Panc1 (cell line): ENCODE measurements at regions not wholly inside any gene's neighbourhood (a gene's known extent, or its start where the extent isn't known, plus 50 kb on each side); places are given as distances from the start of the nearest gene placed in this dataset.

Experiments
- ATAC-seq: fragments of 200-7000 bp; cut with Tn5 transposase; 2 replicates; pipeline ENCODE4 v1.9.1; 2020; ENCODE audit warnings: mild to moderate bottlenecking, moderate library complexity
- BruUV-seq: library from RNA; stranded (reverse); fragments of 400-500 nt; replicated peaks from 2 replicates; lab custom pipeline; 2021; lab: Mats Ljungman, UMichigan
- CTCF ChIA-PET: fragments of 300-600 bp; sonication (Branson Sonifier 250); formaldehyde crosslinking; loops from one replicate; lab custom pipeline; 2022; ENCODE audit warnings: antibody characterized with exemption; lab: Charles Lee
- POLR2A ChIA-PET: fragments of 300-600 bp; sonication (Branson Sonifier 250); formaldehyde crosslinking; loops from one replicate; lab custom pipeline; 2022; ENCODE audit warnings: antibody characterized with exemption; lab: Charles Lee
- DNase-seq: peaks from one replicate; pipeline ENCODE4 v3.0.0-alpha.2; 2010; ENCODE audit warnings: low read depth, low spot score
- H3K27ac ChIP-seq: 2 replicates; pipeline ENCODE4 v1.5.1; 2011; ENCODE audit warnings: mild to moderate bottlenecking, low read length, inconsistent platforms
- H3K27me3 ChIP-seq: fragments of 200-500 bp; sonication (Bioruptor generic); 2 replicates; pipeline ENCODE4 v1.6.0; 2014; ENCODE audit warnings: low read length, inconsistent platforms; ENCODE audit not compliant: control insufficient read depth, insufficient read depth
- H3K36me3 ChIP-seq: fragments of 200-500 bp; sonication (Bioruptor generic); 2 replicates; pipeline ENCODE4 v1.5.1; 2014; ENCODE audit warnings: inconsistent platforms, mild to moderate bottlenecking, low read length, moderate library complexity; ENCODE audit not compliant: control insufficient read depth, insufficient read depth
- H3K4me1 ChIP-seq: 2 replicates; pipeline ENCODE4 v1.5.1; 2011; ENCODE audit warnings: inconsistent platforms, mild to moderate bottlenecking, low read length, moderate library complexity; ENCODE audit not compliant: control insufficient read depth, insufficient read depth
- H3K4me3 ChIP-seq, 2 experiments: 2 replicates each; pipeline ENCODE4 v1.5.1; 2011 to 2012; ENCODE audit warnings: low read depth in 2 of 2, low read length in 2 of 2, mild to moderate bottlenecking in 2 of 2, inconsistent platforms in 1 of 2, moderate library complexity in 1 of 2
- H3K9me3 ChIP-seq: fragments of 200-500 bp; sonication (Bioruptor generic); 2 replicates; pipeline ENCODE4 v1.5.1; 2014; ENCODE audit warnings: low read depth, mild to moderate bottlenecking, inconsistent platforms, low read length, moderate library complexity; ENCODE audit not compliant: control insufficient read depth, insufficient read depth
- POLR2AphosphoS5 ChIP-seq: IDR thresholded peaks from 2 replicates; pipeline ENCODE4 v1.6.1; 2012; ENCODE audit warnings: mild to moderate bottlenecking, low read depth, low read length, moderate library complexity
- SIN3A ChIP-seq: IDR thresholded peaks from 2 replicates; pipeline ENCODE4 v1.6.1; 2012; ENCODE audit warnings: low read depth, mild to moderate bottlenecking, low read length, moderate library complexity, borderline replicate concordance; ENCODE audit not compliant: insufficient read depth
- TCF7L2 ChIP-seq: IDR thresholded peaks from 2 replicates; pipeline ENCODE4 v1.6.1; 2011; ENCODE audit warnings: mild to moderate bottlenecking, low read depth, low read length, inconsistent platforms
- in situ Hi-C: cut with HindIII; loops from 2 replicates; pipeline ENCODE4 v1.10.0; 2016; ENCODE audit warnings: low sequenced_read_pairs, low pct_unique_long_range_greater_than_20kb
- intact Hi-C: fragments of 100-400 bp; cut with micrococcal nuclease; formaldehyde crosslinking; loops from one replicate; pipeline ENCODE4 v1.10.0; 2022; ENCODE audit not compliant: unreplicated experiment
- TF ChIP-seq, protein P1 (sequence below), 2 experiments: IDR thresholded peaks; 2 replicates each; pipeline ENCODE4 v1.6.1; 2011 to 2012; ENCODE audit warnings: low read depth in 2 of 2, control low read depth in 1 of 2, low read length in 1 of 2, mild to moderate bottlenecking in 1 of 2, moderate library complexity in 1 of 2; ENCODE audit not compliant: insufficient read depth in 1 of 2
- TF ChIP-seq, protein P2 (sequence below): fragments of 450-650 bp; IDR thresholded peaks from 2 replicates; pipeline ENCODE4 v1.5.1; 2017; ENCODE audit warnings: mild to moderate bottlenecking

DNA sequence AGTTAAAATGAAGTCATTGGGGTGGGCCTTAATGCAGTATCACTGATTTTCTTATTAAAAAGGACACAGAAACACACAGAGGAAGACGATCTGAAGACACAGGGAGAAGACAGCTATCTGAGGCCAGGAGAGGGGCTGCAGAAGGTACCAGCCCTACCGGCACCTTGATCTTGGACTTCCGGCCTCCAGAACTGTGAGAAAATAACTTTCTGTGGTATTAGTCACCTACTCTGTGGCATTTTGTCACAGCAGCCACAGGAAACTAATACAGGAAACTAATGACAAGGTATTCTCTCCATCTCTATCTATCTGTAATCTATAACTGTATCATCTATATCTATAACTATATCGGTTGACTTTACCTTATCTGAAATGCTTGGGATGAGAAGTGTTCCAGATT, 1149.5 kb downstream of the BCL11B start:
- TF ChIP-seq, protein P1, sequence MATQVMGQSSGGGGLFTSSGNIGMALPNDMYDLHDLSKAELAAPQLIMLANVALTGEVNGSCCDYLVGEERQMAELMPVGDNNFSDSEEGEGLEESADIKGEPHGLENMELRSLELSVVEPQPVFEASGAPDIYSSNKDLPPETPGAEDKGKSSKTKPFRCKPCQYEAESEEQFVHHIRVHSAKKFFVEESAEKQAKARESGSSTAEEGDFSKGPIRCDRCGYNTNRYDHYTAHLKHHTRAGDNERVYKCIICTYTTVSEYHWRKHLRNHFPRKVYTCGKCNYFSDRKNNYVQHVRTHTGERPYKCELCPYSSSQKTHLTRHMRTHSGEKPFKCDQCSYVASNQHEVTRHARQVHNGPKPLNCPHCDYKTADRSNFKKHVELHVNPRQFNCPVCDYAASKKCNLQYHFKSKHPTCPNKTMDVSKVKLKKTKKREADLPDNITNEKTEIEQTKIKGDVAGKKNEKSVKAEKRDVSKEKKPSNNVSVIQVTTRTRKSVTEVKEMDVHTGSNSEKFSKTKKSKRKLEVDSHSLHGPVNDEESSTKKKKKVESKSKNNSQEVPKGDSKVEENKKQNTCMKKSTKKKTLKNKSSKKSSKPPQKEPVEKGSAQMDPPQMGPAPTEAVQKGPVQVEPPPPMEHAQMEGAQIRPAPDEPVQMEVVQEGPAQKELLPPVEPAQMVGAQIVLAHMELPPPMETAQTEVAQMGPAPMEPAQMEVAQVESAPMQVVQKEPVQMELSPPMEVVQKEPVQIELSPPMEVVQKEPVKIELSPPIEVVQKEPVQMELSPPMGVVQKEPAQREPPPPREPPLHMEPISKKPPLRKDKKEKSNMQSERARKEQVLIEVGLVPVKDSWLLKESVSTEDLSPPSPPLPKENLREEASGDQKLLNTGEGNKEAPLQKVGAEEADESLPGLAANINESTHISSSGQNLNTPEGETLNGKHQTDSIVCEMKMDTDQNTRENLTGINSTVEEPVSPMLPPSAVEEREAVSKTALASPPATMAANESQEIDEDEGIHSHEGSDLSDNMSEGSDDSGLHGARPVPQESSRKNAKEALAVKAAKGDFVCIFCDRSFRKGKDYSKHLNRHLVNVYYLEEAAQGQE (IDR thresholded peaks at IDR 0.05; ENCODE audit: insufficient read depth in 1 of 2, low read depth in 2 of 2, low read length in 1 of 2), result no peak
- TF ChIP-seq, protein P2, sequence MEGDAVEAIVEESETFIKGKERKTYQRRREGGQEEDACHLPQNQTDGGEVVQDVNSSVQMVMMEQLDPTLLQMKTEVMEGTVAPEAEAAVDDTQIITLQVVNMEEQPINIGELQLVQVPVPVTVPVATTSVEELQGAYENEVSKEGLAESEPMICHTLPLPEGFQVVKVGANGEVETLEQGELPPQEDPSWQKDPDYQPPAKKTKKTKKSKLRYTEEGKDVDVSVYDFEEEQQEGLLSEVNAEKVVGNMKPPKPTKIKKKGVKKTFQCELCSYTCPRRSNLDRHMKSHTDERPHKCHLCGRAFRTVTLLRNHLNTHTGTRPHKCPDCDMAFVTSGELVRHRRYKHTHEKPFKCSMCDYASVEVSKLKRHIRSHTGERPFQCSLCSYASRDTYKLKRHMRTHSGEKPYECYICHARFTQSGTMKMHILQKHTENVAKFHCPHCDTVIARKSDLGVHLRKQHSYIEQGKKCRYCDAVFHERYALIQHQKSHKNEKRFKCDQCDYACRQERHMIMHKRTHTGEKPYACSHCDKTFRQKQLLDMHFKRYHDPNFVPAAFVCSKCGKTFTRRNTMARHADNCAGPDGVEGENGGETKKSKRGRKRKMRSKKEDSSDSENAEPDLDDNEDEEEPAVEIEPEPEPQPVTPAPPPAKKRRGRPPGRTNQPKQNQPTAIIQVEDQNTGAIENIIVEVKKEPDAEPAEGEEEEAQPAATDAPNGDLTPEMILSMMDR, result no peak
- TF ChIP-seq TCF7L2, result no peak
- Histone ChIP-seq H3K4me3 (no peak overlapping the region), H3K4me1 (no peaks in the 10 kb centered on the region), H3K27ac (no peak overlapping the region), H3K36me3 (no peaks in the 10 kb centered on the region), H3K9me3 (no peaks in the 10 kb centered on the region), H3K27me3 (no peaks in the 10 kb centered on the region)
- no peak for DNase-seq
- ChIA-PET POLR2A (no interaction called here), CTCF (no interaction called here)
- no TSS peak for BruUV-seq
- in situ Hi-C loops (no loop called here), intact Hi-C loops (no loop called here)
- no peak for ATAC-seq

DNA sequence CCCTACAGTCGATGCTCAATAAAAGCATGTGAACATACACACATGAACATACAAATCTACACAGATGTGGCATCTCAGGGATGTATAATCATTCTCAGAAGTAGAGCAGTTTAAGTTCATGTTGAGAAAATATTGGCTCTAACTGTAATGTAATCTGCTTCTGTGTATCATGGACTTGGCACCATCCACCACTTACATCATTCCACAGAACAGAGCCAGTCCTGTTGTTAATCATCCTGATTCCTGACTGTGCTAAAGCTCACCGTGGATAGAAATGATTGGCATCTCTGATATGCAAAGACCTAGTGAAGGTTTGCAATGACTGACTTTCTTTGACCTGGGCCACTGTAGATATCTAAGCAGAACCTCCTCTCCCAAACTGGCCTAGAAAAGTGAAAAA, 1141.3 kb downstream of the BCL11B start:
- intact Hi-C loops, result no loop called here
- ATAC-seq (no peak), DNase-seq (no peak)
- H3K36me3 ChIP-seq, result no peaks in the 10 kb centered on the region
- CTCF ChIA-PET, result no interaction called here
- H3K4me1 ChIP-seq, result no peaks in the 10 kb centered on the region
- in situ Hi-C loops, result no loop called here
- H3K9me3 ChIP-seq, result no peaks in the 10 kb centered on the region
- no peak overlapping the region for H3K27ac ChIP-seq
- TF ChIP-seq, protein P1 (IDR thresholded peaks at IDR 0.05; ENCODE audit: insufficient read depth in 1 of 2, low read depth in 2 of 2, low read length in 1 of 2), result no peak
- TF ChIP-seq, protein P2, result no peak
- TF ChIP-seq POLR2AphosphoS5 (no peak), SIN3A (no peak), TCF7L2 (no peak)
- no TSS peak for BruUV-seq
- POLR2A ChIA-PET, result interaction anchor here (0.6 kb wide), 1 partner anchor 1063 kb away, joined by 8 read pairs; no protein-coding TSS in a partner anchor
- H3K27me3 ChIP-seq, result no peaks in the 10 kb centered on the region; the same call in 1 of the 2 replicates
- no peak overlapping the region for H3K4me3 ChIP-seq
